G401.6 (cell line): ENCODE measurements at regions not wholly inside any gene's neighbourhood (a gene's known extent, or its start where the extent isn't known, plus 50 kb on each side); places are given as distances from the start of the nearest gene placed in this dataset.
"Not testable (repeated sequence)": the region's sequence is repeated elsewhere in the genome, so short reads cannot be mapped to it uniquely, and the experiment has no call there.

Source experiments
- FAIRE-seq: peaks from 2 replicates; lab custom pipeline; 2012; peaks lifted over from hg19 to GRCh38; lab: Jason Lieb, UNC

DNA sequence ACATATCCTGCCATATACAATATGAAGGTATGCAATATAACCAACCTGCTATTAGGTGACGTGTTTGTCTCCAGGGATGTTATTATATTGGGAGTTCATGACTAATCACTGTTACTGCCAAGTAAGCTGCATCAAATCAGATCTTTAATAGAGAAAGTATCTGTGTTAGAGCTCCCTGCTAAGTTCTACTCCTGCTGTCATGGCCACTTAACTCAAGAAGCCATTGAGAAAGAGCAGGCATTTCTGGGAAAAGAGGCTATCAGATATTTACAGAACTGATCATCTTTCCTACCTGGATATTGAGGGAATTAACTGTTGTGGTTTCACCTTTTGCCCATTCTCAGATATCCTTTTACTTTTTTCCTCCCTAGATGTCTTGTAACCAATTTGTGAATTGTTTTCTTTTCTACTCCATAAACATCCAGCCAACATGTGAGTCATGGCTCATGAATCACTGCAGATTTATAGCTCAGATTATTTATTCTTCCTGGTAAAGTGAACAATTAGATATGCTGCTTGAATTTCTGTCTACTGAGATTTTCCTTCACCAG lies 634.8 kb upstream of the FAM174A start:
- FAIRE-seq: no peak

DNA sequence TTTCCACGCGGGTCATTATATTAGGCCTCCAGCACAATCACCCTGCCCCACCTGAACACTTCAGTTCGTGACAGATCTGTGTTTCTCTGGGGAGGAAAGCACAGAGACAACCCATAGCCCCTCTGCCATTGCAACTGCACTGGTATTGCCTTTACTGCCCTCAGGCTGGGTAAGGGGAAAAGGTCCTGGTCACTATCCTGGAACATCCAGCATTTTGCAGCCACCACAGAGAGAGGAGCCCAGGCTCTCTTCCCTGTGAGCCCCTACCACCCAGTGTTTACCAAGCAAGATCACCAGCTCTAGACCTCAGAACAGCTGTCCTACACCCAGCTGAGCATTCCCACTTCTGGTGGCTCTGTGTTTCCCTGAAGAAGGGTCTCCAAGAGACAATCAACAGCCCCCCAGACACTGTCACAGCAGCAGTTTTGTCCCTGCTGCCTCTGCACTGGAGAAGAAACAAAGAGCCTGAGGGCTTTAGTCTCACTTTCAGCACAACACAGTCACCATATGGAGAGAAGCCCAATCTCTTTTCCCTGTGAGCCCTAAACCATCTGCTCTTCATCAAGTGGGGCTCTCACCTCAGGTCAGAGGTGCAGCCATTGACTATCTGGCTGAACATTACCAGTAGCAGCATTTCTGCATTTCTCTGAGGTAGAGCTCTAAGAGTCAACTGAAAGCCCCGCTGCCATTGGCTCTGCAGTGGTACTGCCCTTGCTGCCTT lies 655.2 kb upstream of the FAM174A start:
- no peak for FAIRE-seq

DNA sequence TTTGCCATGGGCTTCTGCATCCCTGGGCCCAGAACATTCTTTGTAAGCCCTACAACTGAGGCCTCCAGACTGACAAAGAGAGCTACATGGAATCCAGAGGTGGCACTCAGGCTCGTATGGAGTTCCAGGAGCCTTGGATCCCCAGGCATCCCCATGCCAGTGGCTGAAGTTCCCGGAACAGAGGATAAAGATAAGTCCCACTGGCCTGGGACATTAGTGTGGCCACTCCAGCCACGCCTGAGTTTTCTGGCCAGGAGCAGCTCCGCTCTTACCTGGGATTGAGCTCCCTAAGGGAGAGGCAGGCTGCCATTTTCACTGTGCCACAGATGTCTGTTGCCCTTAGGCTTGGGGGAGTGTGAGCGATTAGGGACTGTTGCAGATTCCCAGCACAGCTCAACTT lies 656.3 kb upstream of the FAM174A start:
- FAIRE-seq: no peak

DNA sequence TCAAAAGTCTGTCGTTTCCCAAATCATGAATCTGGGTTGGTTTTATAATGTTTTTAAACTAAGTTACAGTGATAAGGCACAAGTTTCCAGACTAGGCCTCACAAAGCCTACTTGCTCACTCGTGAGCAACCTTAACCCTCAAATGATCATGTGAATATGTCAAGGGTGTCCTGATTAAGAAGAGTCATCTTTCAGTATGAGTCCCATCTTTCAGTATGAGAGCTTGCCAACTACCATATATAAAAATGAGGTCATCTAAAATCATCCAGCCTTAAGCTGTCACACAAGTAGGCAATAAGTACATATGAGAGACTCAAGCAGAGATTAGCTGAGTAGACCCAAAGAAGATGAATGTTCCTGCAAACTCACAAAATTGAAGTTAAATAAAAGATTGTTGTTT lies 668.4 kb upstream of the FAM174A start:
- no peak for FAIRE-seq

DNA sequence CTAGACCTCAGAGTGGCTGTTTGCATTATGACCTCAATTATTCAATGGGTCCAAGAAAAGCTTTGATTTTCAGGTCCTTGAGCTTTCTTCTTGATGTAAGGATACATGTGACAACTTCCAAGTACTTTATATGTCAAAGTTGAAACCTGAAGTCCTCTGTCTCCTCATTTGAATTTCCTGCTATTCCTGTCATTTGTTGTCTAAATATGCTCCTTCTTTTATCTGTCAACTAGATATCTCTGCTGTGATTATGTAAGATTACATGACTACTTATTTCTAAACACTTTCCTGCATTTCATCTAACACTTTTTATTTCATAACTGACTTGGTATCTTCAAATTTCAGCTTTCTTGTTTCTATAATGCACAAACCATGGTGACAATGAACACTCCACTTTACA lies 670.0 kb upstream of the FAM174A start:
- FAIRE-seq: no peak

DNA sequence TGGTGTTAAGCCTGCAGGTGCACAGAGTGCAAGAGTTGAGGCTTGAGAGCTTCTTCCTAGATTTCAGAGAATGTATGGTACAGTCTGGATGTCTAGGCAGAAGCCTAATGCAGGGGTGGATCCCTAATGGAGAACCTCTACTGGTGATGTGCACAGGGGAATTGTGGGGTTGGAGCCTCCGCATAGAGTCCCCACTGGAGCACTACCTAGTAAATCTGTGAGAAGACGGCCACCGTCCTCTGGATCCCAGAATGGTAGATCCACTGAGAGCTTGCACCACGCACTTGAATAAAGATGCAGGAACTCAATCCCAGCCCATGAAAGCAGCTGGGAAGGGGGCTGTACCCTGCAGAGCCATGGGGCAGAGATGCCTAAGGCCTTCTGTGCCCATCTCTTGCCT lies 699.4 kb upstream of the FAM174A start:
- FAIRE-seq: no peak

DNA sequence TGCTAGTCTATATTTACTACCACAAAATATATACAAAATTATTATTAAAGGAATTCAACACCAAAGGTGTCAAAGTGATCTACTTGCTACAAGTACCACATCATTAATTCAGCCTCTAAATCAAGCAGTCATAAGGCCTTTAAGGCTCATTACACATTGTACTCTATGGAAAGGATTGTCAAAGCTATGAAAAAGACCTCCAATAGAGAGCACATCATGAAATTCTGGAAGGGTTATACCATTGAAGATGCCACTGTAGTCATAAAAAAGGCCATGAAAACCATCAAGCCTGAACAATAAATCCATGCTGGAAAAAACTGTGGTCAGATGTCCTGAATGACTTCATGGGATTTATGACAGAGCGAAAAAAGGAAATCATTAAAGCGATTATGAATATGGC lies 708.0 kb upstream of the FAM174A start:
- no peak for FAIRE-seq

DNA sequence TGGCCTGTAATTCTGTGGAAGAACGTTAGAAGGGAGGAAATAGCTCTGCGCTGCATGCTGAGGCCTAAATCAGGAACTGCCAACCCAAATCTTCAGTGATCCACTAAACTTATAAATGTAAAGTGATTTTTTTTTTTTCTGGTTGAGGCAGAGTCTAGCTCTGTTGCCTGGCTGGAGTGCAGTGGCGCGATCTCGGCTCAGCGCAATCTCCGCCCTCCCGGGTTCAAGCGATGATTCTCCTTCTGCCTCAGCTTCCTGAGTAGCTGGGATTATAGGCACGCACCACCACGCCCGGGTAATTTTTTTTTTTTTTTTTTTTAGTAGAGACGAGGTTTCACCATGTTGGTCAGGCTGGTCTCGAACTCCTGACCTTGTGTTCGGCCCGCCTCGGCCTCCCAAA lies 717.4 kb upstream of the FAM174A start:
- FAIRE-seq: no peak

DNA sequence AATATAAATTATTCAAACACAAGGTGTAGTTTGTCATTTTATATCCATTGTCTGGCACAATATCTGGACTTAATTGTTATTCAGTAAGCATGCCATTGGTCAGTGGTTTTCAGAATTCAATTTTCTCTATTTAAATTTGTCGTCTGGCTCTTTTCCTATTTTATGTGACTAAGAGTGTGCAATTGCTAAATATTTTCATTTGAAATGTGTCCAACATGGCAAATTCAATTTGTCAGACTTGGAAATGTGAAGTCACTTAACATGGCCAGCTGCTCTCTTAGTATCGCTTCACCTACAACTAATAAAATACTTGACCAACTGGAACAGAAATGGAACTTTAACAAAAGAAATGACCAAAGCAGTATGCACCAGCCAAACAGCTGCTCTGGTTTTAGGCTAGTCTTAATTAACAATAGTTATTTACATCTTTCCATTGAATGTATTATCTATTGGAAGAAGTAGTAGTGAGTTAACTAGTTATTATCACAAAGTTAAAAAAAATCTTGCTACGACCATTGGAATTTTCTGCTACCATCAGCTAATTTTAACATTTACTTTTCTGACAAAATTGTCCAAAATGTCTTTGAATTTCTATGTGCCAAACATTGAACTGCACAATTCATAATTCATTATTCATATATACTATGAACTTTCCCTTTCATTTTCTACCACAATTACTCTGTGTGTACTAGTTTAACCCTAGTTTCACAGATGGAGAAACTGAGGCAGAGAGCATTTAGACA lies 720.7 kb upstream of the FAM174A start:
- FAIRE-seq: no peak

DNA sequence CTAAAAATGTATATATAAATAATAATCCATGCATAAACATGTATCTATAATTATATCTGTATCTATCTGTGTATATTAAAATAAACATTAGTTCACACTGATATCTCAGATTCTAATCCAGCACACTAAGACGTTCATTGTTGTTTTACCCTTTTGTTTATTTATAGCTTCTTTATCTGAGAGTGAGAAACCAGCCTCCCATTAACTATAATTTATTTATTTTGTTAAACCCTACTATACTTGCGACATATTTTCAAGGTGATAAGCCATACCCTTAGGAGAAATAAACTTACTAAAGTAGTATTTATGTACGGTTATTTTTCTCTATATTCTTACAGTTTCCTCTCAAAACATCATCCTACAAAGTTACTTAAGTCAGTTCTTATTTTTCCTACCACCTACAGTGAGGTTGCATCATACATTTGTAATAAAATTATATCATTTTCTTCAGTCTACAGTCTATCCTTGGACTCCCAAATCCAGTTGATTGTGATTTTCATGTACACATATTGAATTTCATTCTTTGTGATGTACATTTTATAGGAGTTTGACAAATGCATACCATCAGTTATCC lies 726.4 kb upstream of the FAM174A start:
- FAIRE-seq: no peak

DNA sequence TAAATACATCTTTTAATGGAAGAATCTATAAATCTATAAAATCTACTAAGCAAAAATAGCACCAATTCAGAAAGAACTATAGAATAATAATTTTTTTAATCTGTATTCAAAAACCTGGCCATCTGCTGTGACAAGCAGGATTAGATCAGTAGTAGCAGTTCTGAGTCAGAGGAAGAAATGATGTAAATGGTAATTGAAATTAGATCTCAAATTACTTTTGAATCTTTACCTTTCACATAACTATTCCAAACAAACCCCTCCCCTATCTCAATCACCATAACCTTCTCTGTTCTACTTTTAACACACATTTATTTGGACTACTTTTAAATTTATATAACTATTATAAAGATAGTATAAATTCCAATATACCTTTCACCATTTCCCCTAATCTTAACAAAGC lies 727.8 kb upstream of the FAM174A start:
- FAIRE-seq: no peak

DNA sequence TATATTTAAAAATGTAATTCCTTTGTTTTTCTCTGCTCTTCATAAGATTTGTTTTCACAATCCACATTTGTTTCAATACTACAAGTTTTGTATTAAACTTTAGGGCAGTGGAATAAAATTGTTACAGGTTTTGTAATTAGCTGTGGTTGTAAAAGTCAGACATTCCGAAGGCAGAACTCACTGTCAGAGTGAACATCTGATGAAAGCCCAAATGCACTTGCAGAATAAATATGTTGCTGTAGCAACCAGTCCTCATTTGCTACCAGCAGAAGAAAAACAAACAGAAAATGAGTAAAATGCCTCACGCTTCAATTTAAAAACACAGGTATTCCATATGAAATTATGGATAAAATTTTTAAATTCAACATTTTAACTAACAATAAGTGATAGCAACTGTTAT lies 740.1 kb upstream of the FAM174A start:
- no peak for FAIRE-seq

DNA sequence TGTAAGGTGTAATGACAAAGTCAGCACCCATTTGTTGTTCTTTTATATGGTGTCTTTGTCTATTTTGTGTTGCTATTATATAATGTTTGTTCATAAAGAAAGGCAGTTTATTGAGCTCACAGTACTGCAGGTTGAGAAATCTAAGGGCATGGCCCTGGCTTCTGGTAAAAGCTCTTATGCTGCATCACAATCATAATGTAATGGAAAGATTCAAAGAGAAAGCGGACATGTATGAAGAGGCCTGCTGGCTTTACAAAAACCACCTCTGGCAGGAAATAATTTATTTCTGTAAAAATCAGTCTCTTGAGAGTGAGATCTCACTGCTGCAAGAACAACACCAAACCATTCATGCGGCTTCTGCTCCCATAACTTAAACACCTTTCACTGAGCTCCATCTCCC lies 746.7 kb upstream of the FAM174A start:
- no peak for FAIRE-seq

DNA sequence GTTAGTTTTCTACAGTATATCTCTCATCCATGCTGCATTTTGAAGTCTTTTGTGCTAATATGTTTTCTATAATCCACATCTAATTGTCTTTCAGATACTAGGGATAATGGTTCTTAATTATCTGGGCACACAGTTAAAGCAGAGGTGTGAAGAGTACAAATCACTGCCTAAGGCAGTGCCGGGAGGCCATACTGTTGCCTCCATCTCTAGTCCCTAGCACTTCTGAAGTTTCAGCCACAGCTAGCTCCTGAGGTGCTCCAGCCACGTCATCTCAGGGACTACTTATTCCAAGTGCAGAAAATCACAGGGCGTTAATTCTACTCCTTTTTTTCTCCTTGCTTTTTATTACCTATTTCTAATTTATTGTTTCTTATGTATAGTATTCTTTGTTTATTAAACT lies 760.0 kb upstream of the FAM174A start:
- no peak for FAIRE-seq

DNA sequence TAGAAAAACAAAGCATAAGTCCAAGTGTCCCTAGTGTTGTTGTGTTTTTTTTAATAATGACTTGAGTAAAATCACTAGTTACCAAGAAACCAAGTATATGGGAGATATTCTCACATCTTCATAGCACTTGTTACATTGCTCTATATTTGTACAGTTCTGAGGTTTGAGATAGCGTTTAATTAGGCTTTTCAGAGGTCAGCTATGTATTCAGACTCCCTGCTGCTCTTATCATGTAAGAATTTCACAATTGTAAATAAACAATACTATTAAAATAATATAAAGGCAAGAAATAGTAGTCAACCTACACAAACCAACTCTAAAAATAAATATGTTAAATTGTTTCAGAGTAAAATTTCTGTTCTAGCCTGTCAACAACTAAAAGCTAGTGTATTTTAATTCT lies 761.9 kb upstream of the FAM174A start:
- FAIRE-seq: no peak

DNA sequence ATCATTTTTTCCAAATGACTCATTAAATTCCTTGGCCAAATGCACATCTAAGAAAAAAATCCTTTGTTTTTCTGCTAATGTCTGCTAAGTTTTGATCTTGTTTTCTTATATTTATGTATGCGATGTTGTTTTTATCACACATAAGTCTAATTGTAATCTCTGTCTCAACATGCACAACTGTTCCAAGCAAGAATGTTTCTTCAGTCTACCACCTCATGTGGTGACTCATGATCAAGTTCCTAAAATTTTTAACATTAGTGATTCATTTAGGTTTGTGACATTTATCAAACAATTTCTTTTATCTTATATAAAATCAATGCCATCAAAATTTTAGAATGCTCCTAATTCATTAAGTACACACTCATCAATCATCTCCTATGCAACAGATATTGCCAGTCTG lies 763.9 kb upstream of the FAM174A start:
- no peak for FAIRE-seq

DNA sequence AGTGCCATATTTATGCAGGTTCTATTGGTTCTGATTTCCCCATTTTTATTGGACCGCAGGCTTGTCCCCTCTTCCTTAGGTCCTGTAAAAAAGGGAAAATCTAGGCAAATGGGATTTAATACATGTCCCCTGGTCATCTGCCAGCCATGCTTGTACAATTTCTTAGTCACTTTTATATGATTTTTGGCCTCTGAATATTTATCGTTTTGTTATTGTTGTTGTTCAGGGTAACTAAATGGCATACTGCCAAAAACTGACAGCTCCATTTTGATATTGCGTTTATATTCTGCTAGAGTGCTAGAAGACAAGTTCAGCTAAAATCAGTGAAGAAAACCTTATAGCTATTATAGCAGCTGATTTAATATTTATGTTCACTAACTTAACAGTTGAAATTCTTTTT lies 770.2 kb upstream of the FAM174A start:
- FAIRE-seq: no peak

DNA sequence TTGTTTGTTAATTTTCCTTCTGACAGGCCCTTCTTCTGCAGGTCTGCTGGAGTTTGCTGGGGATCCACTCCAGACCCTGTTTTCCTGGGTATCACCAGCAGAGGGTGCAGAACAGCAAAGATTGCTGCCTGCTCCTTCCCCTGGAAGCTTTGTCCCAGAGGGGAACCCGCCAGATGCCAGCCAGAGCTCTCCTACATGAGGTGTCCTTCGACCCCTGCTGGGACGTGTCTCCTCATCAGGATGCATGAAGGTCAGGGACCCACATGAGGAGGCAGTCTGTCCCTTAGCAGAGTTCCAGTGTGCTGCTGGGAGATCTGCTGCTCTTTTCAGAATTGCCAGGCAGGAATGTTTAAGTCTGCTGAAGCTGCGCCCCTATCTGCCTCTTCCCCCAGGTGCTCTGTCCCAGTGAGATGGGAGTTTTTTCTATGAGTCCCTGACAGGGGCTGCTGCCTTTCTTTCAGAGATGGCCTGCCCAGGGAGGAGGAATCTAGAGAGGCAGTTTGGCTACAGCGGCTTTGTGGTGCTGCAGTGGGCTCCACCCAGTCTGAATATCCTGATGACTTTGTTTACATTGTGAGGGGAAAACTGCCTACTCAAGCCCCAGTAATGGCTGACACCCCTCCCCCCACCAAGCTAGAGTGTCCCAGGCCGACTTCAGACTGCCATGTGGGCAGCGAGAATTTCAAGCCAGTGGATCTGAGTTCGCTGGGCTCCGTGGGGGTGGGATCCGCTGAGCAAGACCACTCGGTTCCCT lies 772.0 kb upstream of the FAM174A start:
- no peak for FAIRE-seq

DNA sequence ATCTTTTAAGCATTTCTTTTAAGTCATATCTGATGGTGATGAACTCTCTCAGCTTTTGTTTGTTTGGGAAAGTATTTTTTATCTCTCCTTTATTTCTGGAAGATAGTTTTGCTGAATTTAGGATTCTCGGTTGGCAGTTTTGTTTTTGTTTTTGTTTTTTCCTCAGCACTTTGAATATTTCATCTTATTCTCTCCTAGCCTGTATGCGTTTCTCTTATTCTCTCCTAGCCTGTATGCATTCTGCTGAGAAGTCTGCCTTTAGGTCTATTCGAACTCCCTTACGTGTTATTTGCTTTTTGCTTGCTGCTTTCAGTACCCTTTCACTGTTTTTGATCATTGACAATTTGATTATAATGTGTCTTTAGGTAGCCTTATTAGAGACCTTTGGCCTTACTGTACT lies 787.8 kb upstream of the FAM174A start:
- FAIRE-seq: no peak

DNA sequence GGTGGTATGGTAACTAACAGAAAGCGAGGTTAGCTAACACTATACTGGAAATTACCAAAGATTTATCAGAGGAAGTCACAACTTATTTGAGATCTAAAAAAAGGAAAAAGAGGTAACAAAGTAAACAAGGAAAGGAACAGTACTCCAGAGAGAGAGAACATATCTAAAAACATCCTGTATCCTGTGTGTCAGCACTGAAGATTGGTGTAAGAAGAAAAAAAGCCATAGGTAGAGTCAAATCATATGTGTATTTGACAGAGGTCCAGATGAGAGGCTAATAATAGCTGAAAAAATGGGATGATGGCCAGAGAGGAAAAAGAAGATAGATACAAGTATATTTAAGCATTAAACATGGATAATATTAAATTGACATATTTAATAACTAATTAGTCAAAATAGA lies 802.0 kb upstream of the FAM174A start:
- FAIRE-seq: not testable (repeated sequence)

DNA sequence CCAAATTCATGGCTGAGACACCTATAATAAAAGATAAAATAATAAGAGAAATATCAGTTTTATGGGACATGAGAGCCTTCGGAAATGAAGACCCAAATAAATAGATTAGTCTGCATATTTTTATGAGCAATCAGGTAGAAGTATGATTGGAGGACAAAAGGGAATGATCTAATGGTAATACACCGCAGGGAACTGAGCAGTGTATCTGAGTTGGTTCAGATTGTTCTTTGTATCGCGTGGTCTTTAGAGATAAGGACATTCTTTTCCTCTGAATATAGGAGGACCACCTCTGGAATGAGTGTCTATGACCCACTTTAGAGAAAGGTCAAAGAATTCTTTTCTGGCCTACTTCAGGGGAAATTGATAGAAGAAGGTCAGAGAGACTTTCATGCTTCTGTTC lies 801.8 kb upstream of the CHD1 start:
- FAIRE-seq: not testable (repeated sequence)

DNA sequence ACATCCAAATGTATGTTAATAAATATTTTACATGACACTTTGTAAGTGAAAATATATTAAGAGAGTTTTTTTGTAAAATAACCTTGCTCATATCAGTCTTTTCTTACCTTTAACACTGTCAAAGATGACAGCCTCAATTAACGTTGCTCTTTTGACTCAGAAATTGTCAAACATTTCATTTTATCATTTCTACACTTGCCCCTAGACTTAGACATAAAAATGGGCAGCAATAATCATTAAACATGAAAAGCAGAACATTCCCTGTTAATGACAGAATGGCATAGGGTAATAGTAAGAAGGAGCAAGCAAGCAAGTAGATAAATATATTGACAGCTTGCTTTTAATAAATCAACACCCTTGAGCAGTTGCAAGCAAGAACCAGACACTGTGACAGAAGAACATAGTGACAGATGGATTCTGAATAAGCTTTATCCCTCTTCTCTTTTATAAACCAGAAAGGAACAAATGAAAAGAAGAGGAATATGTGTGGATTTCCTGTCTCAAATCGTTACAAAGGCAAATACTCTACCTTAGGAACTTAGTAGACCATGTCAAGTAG lies 796.0 kb upstream of the CHD1 start:
- FAIRE-seq: no peak
